ENCODE measurements at regions not wholly inside any gene's neighbourhood (a gene's known extent, or its start where the extent isn't known, plus 50 kb on each side); places are given as distances from the start of the nearest gene placed in this dataset.

DNA sequence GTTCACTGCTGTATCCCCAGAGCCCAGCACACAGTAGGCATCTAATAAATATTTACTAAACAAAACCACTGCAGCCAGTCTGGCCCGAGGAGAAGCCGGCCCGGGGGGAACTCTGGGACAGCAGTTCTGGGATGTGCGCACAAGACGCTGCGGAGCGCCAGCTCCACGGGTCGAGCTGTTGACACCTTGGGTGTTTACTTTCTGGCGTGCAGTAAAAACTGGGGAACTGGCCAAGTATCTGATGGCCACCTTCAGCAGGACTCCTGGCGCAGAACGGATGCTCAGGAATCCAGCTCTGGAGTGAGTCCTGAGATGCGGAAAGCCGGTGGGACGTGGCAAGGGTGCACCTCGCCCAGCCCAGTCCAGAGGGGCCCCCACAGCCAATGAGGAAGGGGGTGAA is 65.6 kb downstream of the NCOR2 start:
- TF ChIP-seq ELF4 (IDR thresholded peaks at IDR 0.05) = no peak
- TF ChIP-seq BHLHE40 (IDR thresholded peaks at IDR 0.05; ENCODE audit: borderline replicate concordance) = no peak
- no peak for TF ChIP-seq FOXK2 (IDR thresholded peaks at IDR 0.05)
- no peak for TF ChIP-seq ZNF384 (IDR thresholded peaks at IDR 0.05)
- no peak for TF ChIP-seq SP1 (IDR thresholded peaks at IDR 0.05)
